T-cell (primary cell): ENCODE measurements at regions not wholly inside any gene's neighbourhood (a gene's known extent, or its start where the extent isn't known, plus 50 kb on each side); places are given as distances from the start of the nearest gene placed in this dataset.

Experiments used
- ATAC-seq, 4 experiments: fragments of 200-7000 bp in 3 of 4; fragments of 150-1000 bp in 1 of 4; cut with Tn5 transposase; replicated peaks in 1 of 4; 1 replicate in 3 of 4; 2 replicates in 1 of 4; pipeline ENCODE4 v1.10.0; 2021; ENCODE audit warnings: moderate library complexity in 3 of 4, mild to moderate bottlenecking in 2 of 4, moderate number of reproducible peaks in 1 of 4
- CTCF ChIA-PET, 2 donors: fragments of 300-600 bp; sonication (Branson Sonifier 250); formaldehyde crosslinking; loops; one replicate each; lab custom pipeline; 2022; ENCODE audit warnings: antibody characterized with exemption in 2 of 2; lab: Charles Lee
- POLR2A ChIA-PET, 2 donors: fragments of 300-600 bp; sonication (Branson Sonifier 250); formaldehyde crosslinking; loops; one replicate each; lab custom pipeline; 2022; ENCODE audit warnings: antibody characterized with exemption in 2 of 2; lab: Charles Lee
- DNase-seq, 35 experiments: peaks; one replicate each; pipeline versions ENCODE4 v3.0.0 to v3.0.0-alpha.2; 2013 to 2023
- H3K27ac ChIP-seq: one replicate; pipeline ENCODE4 v1.5.1; 2013; ENCODE audit warnings: low read length
- H3K27me3 ChIP-seq, 2 experiments: replicated peaks in 1 of 2; 1 replicate in 1 of 2; 2 replicates in 1 of 2; pipeline versions ENCODE4 v1.6.1 to v1.7.0; 2013; ENCODE audit warnings: low read length in 1 of 2, mixed read lengths in 1 of 2; ENCODE audit not compliant: control insufficient read depth in 2 of 2, insufficient read depth in 2 of 2; ENCODE audit errors: extremely low read depth in 1 of 2
- H3K36me3 ChIP-seq, 2 donors: 1 replicate in 1 of 2; 2 replicates in 1 of 2; pipeline versions ENCODE4 v1.6.1 to v1.7.0; 2013; ENCODE audit warnings: low read length in 1 of 2; ENCODE audit not compliant: control insufficient read depth in 2 of 2, insufficient read depth in 1 of 2; ENCODE audit errors: extremely low read depth in 1 of 2
- H3K4me1 ChIP-seq, 2 experiments: 1 replicate in 1 of 2; 2 replicates in 1 of 2; pipeline versions ENCODE4 v1.6.1 to v1.7.0; 2013; ENCODE audit warnings: low read length in 2 of 2, mixed read lengths in 1 of 2; ENCODE audit not compliant: insufficient read depth in 2 of 2, control insufficient read depth in 1 of 2; ENCODE audit errors: extremely low read depth in 1 of 2
- H3K4me3 ChIP-seq, 2 donors: 1 replicate in 1 of 2; 2 replicates in 1 of 2; pipeline versions ENCODE4 v1.5.1 to v1.7.0; 2013; ENCODE audit warnings: mild to moderate bottlenecking in 2 of 2, low read length in 1 of 2, moderate library complexity in 1 of 2; ENCODE audit not compliant: control insufficient read depth in 1 of 2; ENCODE audit errors: extremely low read depth in 1 of 2
- H3K9me3 ChIP-seq: 2 replicates; pipeline ENCODE4 v1.7.0; 2013
- H3K27ac Mint-ChIP-seq, 2 donors: one replicate each; pipeline ENCODE4 v1.8.0; 2020 to 2021; ENCODE audit warnings: mild to moderate bottlenecking in 2 of 2, mixed read lengths in 2 of 2
- H3K27me3 Mint-ChIP-seq, 2 donors: one replicate each; pipeline ENCODE4 v1.8.0; 2021 to 2022; ENCODE audit warnings: mixed read lengths in 2 of 2
- H3K36me3 Mint-ChIP-seq: one replicate; pipeline ENCODE4 v1.8.0; 2021; ENCODE audit warnings: mixed read lengths
- H3K4me1 Mint-ChIP-seq, 3 donors: one replicate each; pipeline ENCODE4 v1.8.0; 2020 to 2022; ENCODE audit warnings: mixed read lengths in 3 of 3, mild to moderate bottlenecking in 1 of 3
- H3K4me3 Mint-ChIP-seq, 3 donors: one replicate each; pipeline ENCODE4 v1.8.0; 2020 to 2022; ENCODE audit warnings: mild to moderate bottlenecking in 3 of 3, mixed read lengths in 3 of 3, moderate library complexity in 3 of 3
- H3K9me3 Mint-ChIP-seq, 3 donors: one replicate each; pipeline ENCODE4 v1.8.0; 2020 to 2022; ENCODE audit warnings: mixed read lengths in 3 of 3
- WGBS: methylation state at CpG from one replicate; pipeline ENCODE4 v1.1.5; 2013; ENCODE audit warnings: missing lambda C conversion rate; ENCODE audit not compliant: insufficient coverage; 5-methylcytosine and 5-hydroxymethylcytosine counted together

DNA sequence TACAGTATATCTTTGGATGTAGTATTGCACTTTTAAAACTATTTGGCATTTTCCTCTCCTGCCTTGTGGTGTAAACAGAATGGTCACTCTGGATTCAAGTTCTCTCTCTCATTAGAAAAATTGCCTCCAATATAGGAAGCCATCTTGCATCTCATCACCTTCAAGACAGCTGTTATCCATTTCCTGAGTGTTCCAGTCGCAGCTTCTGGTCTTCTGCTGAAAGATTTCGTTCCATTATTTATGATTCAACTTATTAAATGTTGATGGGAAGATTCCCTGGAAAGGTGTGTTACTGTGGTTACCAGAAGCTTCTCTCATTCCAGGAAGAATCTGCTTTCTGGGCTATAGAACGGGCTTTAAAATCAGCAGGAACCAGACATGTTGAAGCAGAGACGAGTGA is 568.3 kb upstream of the SLIT2 start:
- Mint-ChIP-seq H3K9me3 (peaks cover 11 to 16% (median 13%) of the 10 kb centered on the region in 3 donors), H3K27me3 (no peaks in the 10 kb centered on the region), H3K4me3 (no peak overlapping the region), H3K4me1 (no peaks in the 10 kb centered on the region), H3K27ac (no peak overlapping the region), H3K36me3 (no peaks in the 10 kb centered on the region)
- Histone ChIP-seq H3K4me3 (no peak overlapping the region), H3K36me3 (no peaks in the 10 kb centered on the region), H3K27ac (no peak overlapping the region), H3K9me3 (no peaks in the 10 kb centered on the region), H3K4me1 (no peaks in the 10 kb centered on the region), H3K27me3 (no peaks in the 10 kb centered on the region)
- POLR2A ChIA-PET: interaction anchor here in 1 of 2 donors (0.6 kb wide), 1 partner anchor 452 kb away, joined by 3 read pairs; no protein-coding TSS in a partner anchor
- 75% methylated on average over 2 of the region's 4 CpGs for WGBS
- CTCF ChIA-PET: no interaction called here
- ATAC-seq (no peak), DNase-seq (no peak)

DNA sequence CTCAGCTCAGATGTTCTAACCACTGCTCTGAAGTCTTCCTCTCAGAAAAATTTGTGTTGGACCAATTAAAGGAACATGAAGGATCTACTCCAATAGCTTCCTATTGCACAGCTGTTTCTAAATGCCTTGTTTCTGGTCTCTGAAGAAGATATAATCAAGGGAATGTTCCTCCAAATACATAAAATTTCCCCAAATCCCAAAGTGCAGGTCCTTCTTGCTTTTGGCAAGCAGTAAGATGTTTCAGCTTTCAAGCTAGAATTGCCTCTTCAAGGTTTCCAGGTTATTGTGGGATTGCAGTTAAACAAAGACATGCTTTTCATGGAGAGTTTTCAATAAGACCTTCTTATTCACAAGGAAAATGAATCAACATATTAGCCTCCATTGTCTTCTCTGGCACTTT is 574.5 kb upstream of the SLIT2 start:
- no peaks in the 10 kb centered on the region for H3K4me1 ChIP-seq
- no peaks in the 10 kb centered on the region for H3K9me3 ChIP-seq
- Mint-ChIP-seq H3K27ac (no peak overlapping the region), H3K36me3 (no peaks in the 10 kb centered on the region), H3K9me3 (peaks cover 14 to 24% (median 14%) of the 10 kb centered on the region in 3 donors), H3K27me3 (no peaks in the 10 kb centered on the region), H3K4me1 (no peaks in the 10 kb centered on the region), H3K4me3 (no peak overlapping the region)
- H3K4me3 ChIP-seq: no peak overlapping the region
- CTCF ChIA-PET: no interaction called here
- no peak for ATAC-seq
- no peaks in the 10 kb centered on the region for H3K36me3 ChIP-seq
- no peaks in the 10 kb centered on the region for H3K27me3 ChIP-seq
- H3K27ac ChIP-seq: no peak overlapping the region
- POLR2A ChIA-PET: no interaction called here
- DNase-seq: no peak

GRCh38 chr4:19675172-19675811 is 576.4 kb upstream of the SLIT2 start:
- Mint-ChIP-seq H3K36me3 (no peaks in the 10 kb centered on the region), H3K4me3 (no peak overlapping the region), H3K9me3 (peaks cover 14 to 24% (median 20%) of the 10 kb centered on the region in 3 donors), H3K27ac (no peak overlapping the region), H3K27me3 (no peaks in the 10 kb centered on the region), H3K4me1 (no peaks in the 10 kb centered on the region)
- DNase-seq (no peak), ATAC-seq (no peak)
- no peak overlapping the region for H3K4me3 ChIP-seq
- H3K9me3 ChIP-seq: no peaks in the 10 kb centered on the region
- H3K4me1 ChIP-seq: no peaks in the 10 kb centered on the region
- no peak overlapping the region for H3K27ac ChIP-seq
- ChIA-PET CTCF (no interaction called here), POLR2A (no interaction called here)
- WGBS: 100% methylated on average over 1 of the region's 4 CpGs
- no peaks in the 10 kb centered on the region for H3K36me3 ChIP-seq
- H3K27me3 ChIP-seq: no peaks in the 10 kb centered on the region

- no peak overlapping the region for H3K27ac Mint-ChIP-seq
- POLR2A ChIA-PET: no interaction called here
- Histone ChIP-seq H3K9me3 (no peaks in the 10 kb centered on the region), H3K36me3 (no peaks in the 10 kb centered on the region), H3K4me3 (no peak overlapping the region), H3K4me1 (no peaks in the 10 kb centered on the region), H3K27me3 (no peaks in the 10 kb centered on the region), H3K27ac (no peak overlapping the region)
- no peaks in the 10 kb centered on the region for H3K27me3 Mint-ChIP-seq
- no peak overlapping the region for H3K4me3 Mint-ChIP-seq
- CTCF ChIA-PET: no interaction called here
- no peaks in the 10 kb centered on the region for H3K4me1 Mint-ChIP-seq
- H3K36me3 Mint-ChIP-seq: no peaks in the 10 kb centered on the region
- ATAC-seq (no peak), DNase-seq (no peak)
- WGBS: 71% methylated on average over 1 of the region's 5 CpGs
- peaks cover 9 to 15% (median 14%) of the 10 kb centered on the region in 3 donors for H3K9me3 Mint-ChIP-seq
Observed at GRCh38 chr4:19659101-19659500, 592.6 kb upstream of the SLIT2 start.

DNA sequence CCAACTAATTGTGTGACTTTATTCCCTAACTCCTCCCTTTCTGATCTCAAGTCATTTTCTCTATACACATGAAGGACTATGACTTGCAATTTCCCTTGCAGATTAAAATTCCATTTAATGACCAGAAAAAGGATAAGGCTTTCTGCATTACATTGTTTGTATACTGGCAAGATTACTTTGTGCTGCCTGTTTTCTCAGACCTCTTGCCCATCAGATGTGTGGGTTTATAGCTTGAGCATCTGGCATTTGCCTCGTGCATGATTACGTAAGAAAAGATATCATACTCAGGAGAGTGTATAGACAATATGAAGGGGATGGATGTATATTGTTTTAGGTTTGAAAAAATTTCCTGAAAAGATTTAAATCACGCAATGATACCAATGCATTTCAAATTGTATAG is 593.8 kb upstream of the SLIT2 start:
- H3K4me1 ChIP-seq: no peaks in the 10 kb centered on the region
- Mint-ChIP-seq H3K36me3 (no peaks in the 10 kb centered on the region), H3K4me3 (no peak overlapping the region), H3K27me3 (no peaks in the 10 kb centered on the region), H3K9me3 (peaks cover 5 to 14% (median 14%) of the 10 kb centered on the region in 3 donors), H3K4me1 (no peaks in the 10 kb centered on the region), H3K27ac (no peak overlapping the region)
- no peaks in the 10 kb centered on the region for H3K9me3 ChIP-seq
- DNase-seq (no peak), ATAC-seq (no peak)
- H3K36me3 ChIP-seq: no peaks in the 10 kb centered on the region
- no peak overlapping the region for H3K27ac ChIP-seq
- no peaks in the 10 kb centered on the region for H3K27me3 ChIP-seq
- no peak overlapping the region for H3K4me3 ChIP-seq
- ChIA-PET POLR2A (no interaction called here), CTCF (no interaction called here)
- WGBS: 75% methylated on average over 2 of the region's 3 CpGs

DNA sequence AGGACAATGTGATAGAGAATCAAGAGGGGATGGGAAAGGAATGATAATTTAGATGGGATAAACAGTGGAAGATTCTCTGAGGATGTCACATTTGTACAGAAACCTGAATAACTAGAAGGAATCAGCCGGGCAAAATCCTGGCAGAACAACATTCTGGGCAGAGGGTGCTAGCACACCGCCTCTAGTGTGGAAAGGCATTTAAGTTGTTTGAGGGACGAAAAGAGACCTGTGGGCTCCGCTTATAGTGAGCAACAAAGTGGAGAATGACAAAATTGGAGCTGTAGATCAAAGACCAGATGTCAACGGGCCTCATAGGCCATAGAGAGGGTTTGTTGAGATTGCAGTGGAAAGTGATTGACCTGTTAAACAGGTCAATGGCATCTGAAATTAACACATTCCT is 596.0 kb upstream of the SLIT2 start:
- Histone ChIP-seq H3K36me3 (no peaks in the 10 kb centered on the region), H3K9me3 (no peaks in the 10 kb centered on the region), H3K27me3 (no peaks in the 10 kb centered on the region), H3K27ac (no peak overlapping the region), H3K4me3 (no peak overlapping the region), H3K4me1 (no peaks in the 10 kb centered on the region)
- ChIA-PET CTCF (no interaction called here), POLR2A (no interaction called here)
- no peaks in the 10 kb centered on the region for H3K27me3 Mint-ChIP-seq
- no peak overlapping the region for H3K27ac Mint-ChIP-seq
- WGBS: 72% methylated on average over 4 of the region's 5 CpGs
- H3K4me3 Mint-ChIP-seq: no peak overlapping the region
- H3K4me1 Mint-ChIP-seq: no peaks in the 10 kb centered on the region
- no peak for ATAC-seq
- no peak for DNase-seq
- no peaks in the 10 kb centered on the region for H3K36me3 Mint-ChIP-seq
- peaks cover 14 to 21% (median 14%) of the 10 kb centered on the region in 3 donors for H3K9me3 Mint-ChIP-seq
